ENCODE measurements at regions not wholly inside any gene's neighbourhood (a gene's known extent, or its start where the extent isn't known, plus 50 kb on each side); places are given as distances from the start of the nearest gene placed in this dataset.

- TF ChIP-seq ESRRA (IDR thresholded peaks at IDR 0.05; ENCODE audit: low read length), result no peak
- TF ChIP-seq, protein P1, sequence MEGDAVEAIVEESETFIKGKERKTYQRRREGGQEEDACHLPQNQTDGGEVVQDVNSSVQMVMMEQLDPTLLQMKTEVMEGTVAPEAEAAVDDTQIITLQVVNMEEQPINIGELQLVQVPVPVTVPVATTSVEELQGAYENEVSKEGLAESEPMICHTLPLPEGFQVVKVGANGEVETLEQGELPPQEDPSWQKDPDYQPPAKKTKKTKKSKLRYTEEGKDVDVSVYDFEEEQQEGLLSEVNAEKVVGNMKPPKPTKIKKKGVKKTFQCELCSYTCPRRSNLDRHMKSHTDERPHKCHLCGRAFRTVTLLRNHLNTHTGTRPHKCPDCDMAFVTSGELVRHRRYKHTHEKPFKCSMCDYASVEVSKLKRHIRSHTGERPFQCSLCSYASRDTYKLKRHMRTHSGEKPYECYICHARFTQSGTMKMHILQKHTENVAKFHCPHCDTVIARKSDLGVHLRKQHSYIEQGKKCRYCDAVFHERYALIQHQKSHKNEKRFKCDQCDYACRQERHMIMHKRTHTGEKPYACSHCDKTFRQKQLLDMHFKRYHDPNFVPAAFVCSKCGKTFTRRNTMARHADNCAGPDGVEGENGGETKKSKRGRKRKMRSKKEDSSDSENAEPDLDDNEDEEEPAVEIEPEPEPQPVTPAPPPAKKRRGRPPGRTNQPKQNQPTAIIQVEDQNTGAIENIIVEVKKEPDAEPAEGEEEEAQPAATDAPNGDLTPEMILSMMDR (IDR thresholded peaks at IDR 0.05 in 2 of 3, conservative IDR thresholded peaks at IDR 0.05 in 1 of 3; ENCODE audit: control insufficient read depth in 2 of 3, extremely low read depth in 1 of 3, insufficient read depth in 1 of 3, low read depth in 3 of 3, low read length in 3 of 3), result no peak
- TF ChIP-seq NFYB (IDR thresholded peaks at IDR 0.05; ENCODE audit: insufficient read depth, low read depth, low read length), result no peak
- no peak for TF ChIP-seq ETV6 (conservative IDR thresholded peaks at IDR 0.05 in 1 of 2, IDR thresholded peaks at IDR 0.05 in 1 of 2; ENCODE audit: borderline replicate concordance in 1 of 2, low read depth in 1 of 2)
- TF ChIP-seq NR2C2 (IDR thresholded peaks at IDR 0.05; ENCODE audit: borderline replicate concordance, control insufficient read depth, insufficient read length, low read depth), result no peak
- TF ChIP-seq TCF3 (IDR thresholded peaks at IDR 0.05; ENCODE audit: borderline replicate concordance, insufficient read depth, low read depth, low read length), result no peak
- TF ChIP-seq NFIC (IDR thresholded peaks at IDR 0.05; ENCODE audit: low read depth, low read length), result no peak
- no peak for TF ChIP-seq SPI1 (IDR thresholded peaks at IDR 0.05; ENCODE audit: borderline replicate concordance, insufficient read depth, low read depth, low read length)
- no peak for TF ChIP-seq RAD51 (IDR thresholded peaks at IDR 0.05)
- TF ChIP-seq ZBTB33 (IDR thresholded peaks at IDR 0.05), result no peak
- no peak for TF ChIP-seq TAF1 (IDR thresholded peaks at IDR 0.05; ENCODE audit: borderline replicate concordance, low read depth, low read length)
- TF ChIP-seq HDAC2 (IDR thresholded peaks at IDR 0.05), result no peak
Measured at GRCh38 chr7:26590709-26591108, 273.7 kb downstream of the SKAP2 start.

Data from GM12878 (cell line).